GM12892 (cell line): ENCODE measurements at regions not wholly inside any gene's neighbourhood (a gene's known extent, or its start where the extent isn't known, plus 50 kb on each side); places are given as distances from the start of the nearest gene placed in this dataset.
"Not testable (repeated sequence)": the region's sequence is repeated elsewhere in the genome, so short reads cannot be mapped to it uniquely, and the experiment has no call there.

Experiments used
- DNase-seq: peaks from one replicate; pipeline ENCODE4 v3.0.0; 2011; ENCODE audit not compliant: insufficient read length
- FAIRE-seq: peaks from 2 replicates; lab custom pipeline; 2011; peaks lifted over from hg19 to GRCh38; lab: Jason Lieb, UNC
- POLR2A ChIP-seq: IDR thresholded peaks from 2 replicates; pipeline ENCODE4 v1.6.1; 2011; ENCODE audit warnings: low read depth, low read length, control low read depth
- POLR2AphosphoS5 ChIP-seq: IDR thresholded peaks from 2 replicates; pipeline ENCODE4 v1.6.1; 2011; ENCODE audit warnings: low read depth, low read length, control low read depth
- TAF1 ChIP-seq: IDR thresholded peaks from 2 replicates; pipeline ENCODE4 v1.6.1; 2011; ENCODE audit warnings: low read depth, mild to moderate bottlenecking, control low read depth, low read length, borderline replicate concordance

GRCh38 chr5:10896016-10896415, 135.0 kb upstream of the DAP start:
- FAIRE-seq (no peak), DNase-seq (no peak)
- TF ChIP-seq TAF1 (no peak), POLR2A (no peak), POLR2AphosphoS5 (no peak)

DNA sequence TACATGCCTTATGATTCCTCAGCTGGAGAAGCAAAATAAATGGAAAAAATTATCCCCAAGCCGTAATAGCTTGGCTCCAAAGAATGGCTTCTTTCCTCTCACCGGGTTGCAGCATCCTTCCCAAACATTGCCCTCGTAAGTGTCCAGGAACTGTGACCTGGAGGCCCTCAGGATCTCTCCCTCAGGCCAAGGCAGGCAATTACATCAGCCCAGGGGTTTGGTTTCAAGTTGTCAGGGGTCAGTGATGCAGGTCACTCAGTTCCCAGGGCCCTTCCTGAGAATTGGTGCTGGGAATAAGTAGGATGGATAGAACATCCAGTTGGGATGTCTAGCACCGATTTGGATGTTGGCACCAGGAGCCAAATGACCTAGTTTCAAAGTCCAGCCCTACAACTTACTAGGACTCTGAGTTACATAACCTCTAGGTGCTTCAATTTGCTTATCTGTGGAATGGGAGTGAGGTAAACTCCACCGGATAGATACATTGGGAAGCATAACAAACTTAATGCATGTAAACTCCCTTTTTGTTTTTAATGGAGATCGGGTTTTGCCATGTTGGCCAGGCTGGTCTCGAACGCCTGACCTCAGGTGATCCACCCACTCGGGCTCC, 133.5 kb upstream of the DAP start:
- TF ChIP-seq POLR2AphosphoS5, result no peak
- TF ChIP-seq POLR2A, result no peak
- no peak for TF ChIP-seq TAF1
- DNase-seq (no peak), FAIRE-seq (no peak)

GRCh38 chr5:10892911-10893215, 131.8 kb upstream of the DAP start:
- FAIRE-seq (no peak), DNase-seq (no peak)
- TF ChIP-seq POLR2AphosphoS5 (no peak), POLR2A (no peak), TAF1 (no peak)

GRCh38 chr5:10892147-10892910, 131.3 kb upstream of the DAP start:
- DNase-seq (no peak), FAIRE-seq (no peak)
- TF ChIP-seq POLR2AphosphoS5, result no peak
- TF ChIP-seq POLR2A, result no peak

DNA sequence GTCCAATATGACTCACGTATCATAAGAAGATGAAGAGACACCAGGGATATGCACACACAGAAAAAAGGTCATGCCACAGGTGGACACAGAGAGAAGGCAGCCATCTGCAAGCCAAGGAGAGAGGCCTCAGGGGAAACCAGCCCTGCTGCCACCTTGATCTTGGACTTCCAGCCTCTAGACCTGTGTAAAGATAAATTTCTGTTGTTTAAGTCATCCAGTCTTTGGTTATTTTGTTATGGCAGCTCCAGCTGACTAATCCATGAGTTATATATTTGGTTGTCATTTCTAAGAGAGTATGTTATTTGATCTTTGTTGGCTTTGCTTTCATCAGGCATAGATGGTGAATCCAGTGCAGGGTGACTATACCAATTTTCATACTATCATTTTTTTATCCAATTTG, 130.2 kb upstream of the DAP start:
- TF ChIP-seq POLR2AphosphoS5, result no peak
- TF ChIP-seq TAF1, result no peak
- no peak for TF ChIP-seq POLR2A
- FAIRE-seq, result no peak

DNA sequence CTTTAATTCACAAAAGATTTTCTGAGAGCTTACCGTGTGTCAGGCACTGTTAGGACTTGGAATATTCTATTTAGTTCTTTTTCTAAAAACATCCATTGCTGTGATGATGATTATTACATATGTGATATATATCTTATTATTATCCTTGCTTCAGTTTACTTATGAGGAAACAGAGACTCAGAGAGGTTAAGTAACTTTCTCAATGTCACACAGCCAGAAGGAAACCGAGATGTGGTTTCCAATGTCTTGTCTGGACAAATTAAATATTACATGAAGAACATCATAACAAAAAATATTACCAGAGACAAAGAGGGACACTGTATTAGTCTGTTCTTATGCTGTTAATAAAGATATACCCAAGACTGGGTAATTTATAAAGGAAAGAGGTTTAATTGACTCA, 125.5 kb upstream of the DAP start:
- no peak for FAIRE-seq
- TF ChIP-seq TAF1, result no peak
- TF ChIP-seq POLR2A, result no peak
- TF ChIP-seq POLR2AphosphoS5, result no peak
- no peak for DNase-seq

More for the DNA sequence above, 130.2 kb upstream of the DAP start:
- no peak for DNase-seq

DNA sequence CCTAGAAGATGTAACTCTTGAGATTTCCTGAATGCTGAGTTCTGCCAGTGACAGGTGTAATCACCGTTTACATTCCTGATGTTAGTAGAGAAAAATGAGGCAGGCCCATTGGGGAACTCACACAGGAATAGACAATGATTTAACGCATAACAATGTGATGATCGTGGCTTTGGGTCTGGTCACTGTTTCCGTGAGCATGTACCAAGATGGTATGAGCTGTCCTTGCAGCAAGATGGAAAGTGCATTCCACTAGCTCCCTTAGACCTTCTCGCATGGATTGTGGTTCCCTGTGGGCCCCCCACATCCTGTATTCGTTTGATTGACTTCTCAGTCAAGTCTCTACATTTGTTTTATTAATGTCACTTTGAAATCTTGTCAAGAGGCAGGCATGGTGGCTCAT, 124.0 kb upstream of the DAP start:
- TF ChIP-seq POLR2AphosphoS5 (no peak), TAF1 (no peak)
- DNase-seq (no peak), FAIRE-seq (no peak)

DNA sequence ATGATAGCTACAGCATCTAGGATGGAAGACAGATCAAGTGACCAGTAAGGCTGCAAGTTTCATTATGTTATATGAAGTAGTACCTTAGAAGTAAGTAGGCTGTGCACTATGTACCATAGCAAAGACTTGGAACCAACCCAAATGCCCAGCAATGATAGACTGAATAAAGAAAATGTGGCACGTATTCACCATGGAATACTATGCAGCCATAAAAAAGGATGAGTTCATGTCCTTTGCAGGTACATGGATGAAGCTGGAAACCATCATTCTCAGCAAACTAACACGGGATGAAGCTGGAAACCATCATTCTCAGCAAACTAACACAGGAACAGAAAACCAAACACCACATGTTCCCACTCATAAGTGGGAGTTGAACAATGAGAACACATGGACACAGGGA, 122.9 kb upstream of the DAP start:
- FAIRE-seq, DNase-seq: not testable (repeated sequence)

GRCh38 chr5:10880934-10881333, 119.9 kb upstream of the DAP start:
- no peak for FAIRE-seq
- TF ChIP-seq POLR2AphosphoS5 (no peak), POLR2A (no peak), TAF1 (no peak)
- DNase-seq, result no peak

DNA sequence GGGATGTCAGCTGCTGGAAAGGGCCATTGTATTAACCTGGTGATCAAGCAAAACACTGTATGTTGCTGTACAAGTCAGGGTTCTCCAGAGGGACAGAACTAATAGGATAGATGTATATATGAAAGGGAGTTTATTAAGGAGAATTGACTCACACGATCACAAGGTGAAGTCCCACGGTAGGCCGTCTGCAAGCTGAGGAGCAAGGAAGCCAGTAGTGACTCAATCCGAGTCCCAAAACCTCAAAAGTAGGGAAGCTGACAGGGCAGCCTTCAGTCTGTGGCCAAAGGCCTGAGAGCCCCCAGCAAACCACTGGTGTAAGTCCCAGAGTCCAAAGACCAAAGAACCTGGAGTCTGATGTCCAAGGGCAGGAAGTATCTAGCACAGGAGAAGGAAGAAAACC, 116.0 kb upstream of the DAP start:
- FAIRE-seq, DNase-seq: not testable (repeated sequence)

GRCh38 chr5:10876006-10876744, 115.1 kb upstream of the DAP start:
- DNase-seq (no peak), FAIRE-seq (no peak)
- TF ChIP-seq TAF1 (no peak), POLR2AphosphoS5 (no peak), POLR2A (no peak)

DNA sequence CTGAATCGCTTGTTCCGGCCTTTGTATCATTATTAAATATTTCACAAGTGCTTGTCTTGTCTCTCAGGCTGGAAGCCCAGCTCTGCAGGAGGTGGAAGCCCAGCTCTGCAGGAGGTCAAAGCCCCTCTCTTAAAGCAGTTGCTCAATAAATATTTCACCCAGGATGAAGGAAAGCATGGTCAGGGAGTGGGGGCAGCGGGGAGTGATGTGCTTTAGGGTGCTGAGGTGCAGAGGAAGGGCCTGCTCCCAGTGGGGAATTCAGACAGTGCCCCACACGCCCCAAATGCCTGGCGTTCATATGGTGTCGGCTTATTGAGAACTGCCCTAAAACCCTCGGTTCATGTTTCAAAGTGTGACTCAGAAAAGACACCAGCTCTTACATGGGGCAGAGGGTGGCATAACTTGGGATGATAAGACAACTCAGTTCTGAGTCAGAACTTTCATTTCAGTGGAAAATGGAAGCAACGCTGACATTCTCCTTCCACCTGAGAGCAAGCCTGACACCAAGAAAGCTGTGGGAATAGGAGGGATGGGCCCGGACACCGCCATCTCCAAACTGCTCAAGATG, 114.3 kb upstream of the DAP start:
- TF ChIP-seq POLR2AphosphoS5 (no peak), POLR2A (no peak), TAF1 (no peak)
- FAIRE-seq, result no peak
- DNase-seq, result no peak
